Endothelial cell of umbilical vein (primary cell): ENCODE measurements at regions not wholly inside any gene's neighbourhood (a gene's known extent, or its start where the extent isn't known, plus 50 kb on each side); places are given as distances from the start of the nearest gene placed in this dataset.

Experiments used
- BruUV-seq: library from RNA; stranded (reverse); fragments of 400-500 nt; replicated peaks from 2 replicates; lab custom pipeline; 2021; lab: Mats Ljungman, UMichigan
- CTCF ChIA-PET: fragments of 300-600, 350-600 bp; sonication (Branson Sonifier 250); formaldehyde crosslinking; loops from one replicate; lab custom pipeline; 2021; ENCODE audit warnings: antibody characterized with exemption, inconsistent platforms; lab: Charles Lee
- POLR2A ChIA-PET: fragments of 300-600, 350-600 bp; sonication (Branson Sonifier 250); formaldehyde crosslinking; loops from one replicate; lab custom pipeline; 2021; ENCODE audit warnings: antibody characterized with exemption, inconsistent platforms; lab: Charles Lee
- DNase-seq: peaks from one replicate; pipeline ENCODE4 v3.0.0-alpha.2; 2011; ENCODE audit warnings: low read depth, low spot score
- FAIRE-seq: peaks from 2 replicates; lab custom pipeline; 2011; peaks lifted over from hg19 to GRCh38; lab: Jason Lieb, UNC
- H2AFZ ChIP-seq: 2 replicates; pipeline ENCODE4 v1.6.0; 2012; ENCODE audit warnings: low read depth, low read length, control low read depth, inconsistent platforms
- H3K27ac ChIP-seq: 2 replicates; pipeline ENCODE4 v1.5.1; 2011; ENCODE audit warnings: low read depth, mild to moderate bottlenecking, control low read depth, low read length, moderate library complexity; ENCODE audit not compliant: insufficient read depth
- H3K27me3 ChIP-seq, 2 experiments: 2 replicates each; pipeline versions ENCODE4 v1.6.0 to v1.6.1; 2011; ENCODE audit warnings: low read length in 2 of 2, mixed read lengths in 1 of 2; ENCODE audit not compliant: control insufficient read depth in 2 of 2, insufficient read depth in 2 of 2
- H3K36me3 ChIP-seq, 2 experiments: 2 replicates in 1 of 2; 3 replicates in 1 of 2; pipeline ENCODE4 v1.5.1; 2011; ENCODE audit warnings: low read length in 2 of 2, mild to moderate bottlenecking in 1 of 2, moderate library complexity in 1 of 2; ENCODE audit not compliant: control insufficient read depth in 2 of 2, insufficient read depth in 2 of 2; ENCODE audit errors: extremely low read depth in 1 of 2
- H3K4me1 ChIP-seq: 3 replicates; pipeline ENCODE4 v1.5.1; 2011; ENCODE audit warnings: mild to moderate bottlenecking, low read length; ENCODE audit not compliant: control insufficient read depth, insufficient read depth; ENCODE audit errors: extremely low read depth
- H3K4me2 ChIP-seq: 2 replicates; pipeline ENCODE4 v1.6.1; 2011; ENCODE audit warnings: low read length, control low read depth, mixed read lengths; ENCODE audit not compliant: insufficient read depth
- H3K4me3 ChIP-seq, 3 experiments: fragments of 200-600 bp in 1 of 3; sonication (generic), shearing (Covaris generic) in 1 of 3; replicated peaks in 1 of 3; 2 replicates each; pipeline ENCODE4 v1.5.1; 2011 to 2016; ENCODE audit warnings: control low read depth in 3 of 3, low read length in 3 of 3, mild to moderate bottlenecking in 2 of 3, inconsistent platforms in 1 of 3, low read depth in 1 of 3, moderate library complexity in 1 of 3; ENCODE audit not compliant: insufficient read depth in 1 of 3
- H3K79me2 ChIP-seq: 2 replicates; pipeline ENCODE4 v1.6.0; 2012; ENCODE audit warnings: low read length, inconsistent platforms; ENCODE audit not compliant: control insufficient read depth, insufficient read depth
- H3K9ac ChIP-seq: replicated peaks from 2 replicates; pipeline ENCODE3; 2011; ENCODE audit warnings: low read length, control low read depth; ENCODE audit not compliant: insufficient read depth; ENCODE audit errors: extremely low read depth
- H3K9me1 ChIP-seq: replicated peaks from 3 replicates; pipeline ENCODE4 v1.6.0; 2011; ENCODE audit warnings: mild to moderate bottlenecking, low read length; ENCODE audit not compliant: control insufficient read depth, insufficient read depth; ENCODE audit errors: extremely low read depth
- H3K9me3 ChIP-seq: replicated peaks from 2 replicates; pipeline ENCODE4 v1.5.1; 2012; ENCODE audit warnings: low read length, inconsistent platforms; ENCODE audit not compliant: control insufficient read depth, insufficient read depth
- H4K20me1 ChIP-seq: replicated peaks from 2 replicates; pipeline ENCODE3; 2011; ENCODE audit warnings: mild to moderate bottlenecking, low read length; ENCODE audit not compliant: control insufficient read depth, insufficient read depth; ENCODE audit errors: extremely low read depth
- CTCF ChIP-seq, 2 donors: IDR thresholded peaks; 1 replicate in 1 of 2; 2 replicates in 1 of 2; pipeline ENCODE4 v1.5.1; 2011; ENCODE audit warnings: low read length in 2 of 2, mild to moderate bottlenecking in 2 of 2, moderate library complexity in 2 of 2, control low read depth in 1 of 2, inconsistent platforms in 1 of 2, low read depth in 1 of 2; ENCODE audit not compliant: insufficient read depth in 1 of 2; ENCODE audit errors: extremely low read depth in 1 of 2
- EZH2 ChIP-seq: IDR thresholded peaks from 2 replicates; pipeline ENCODE4 v1.6.1; 2012; ENCODE audit warnings: borderline replicate concordance, low read depth, mild to moderate bottlenecking, moderate library complexity, low read length, inconsistent platforms; ENCODE audit not compliant: severe bottlenecking
- FOS ChIP-seq: IDR thresholded peaks from 2 replicates; pipeline ENCODE4 v1.6.1; 2011; ENCODE audit warnings: mild to moderate bottlenecking, low read length, moderate library complexity, borderline replicate concordance; ENCODE audit not compliant: insufficient read depth
- GATA2 ChIP-seq: IDR thresholded peaks from 2 replicates; pipeline ENCODE4 v1.7.0; 2011; ENCODE audit warnings: low read depth, mild to moderate bottlenecking, moderate library complexity, mixed read lengths, low read length; ENCODE audit not compliant: insufficient read length, insufficient read depth
- JUN ChIP-seq: IDR thresholded peaks from 2 replicates; pipeline ENCODE4 v1.6.1; 2011; ENCODE audit warnings: borderline replicate concordance, low read depth; ENCODE audit not compliant: insufficient read length, insufficient read depth
- MAX ChIP-seq: IDR thresholded peaks from 2 replicates; pipeline ENCODE4 v1.6.1; 2011; ENCODE audit not compliant: insufficient read depth, insufficient read length
- MYC ChIP-seq: IDR thresholded peaks from one replicate; pipeline ENCODE4 v1.6.1; 2011; ENCODE audit warnings: mild to moderate bottlenecking, low read depth, low read length
- POLR2A ChIP-seq: IDR thresholded peaks from 2 replicates; pipeline ENCODE4 v1.6.1; 2012; ENCODE audit warnings: low read depth, mild to moderate bottlenecking, control low read depth, low read length
- POLR2AphosphoS5 ChIP-seq: IDR thresholded peaks from 2 replicates; pipeline ENCODE4 v1.6.1; 2012; ENCODE audit warnings: low read depth, mild to moderate bottlenecking, control low read depth, low read length, moderate library complexity; ENCODE audit not compliant: insufficient read depth
- dilution Hi-C: fragments of 300-500 bp; cut with MboI; formaldehyde crosslinking; loops from one replicate; pipeline ENCODE4 v1.15.0; 2019; ENCODE audit warnings: low sequenced_read_pairs; ENCODE audit not compliant: extremely low pct_ligation_motif_present
- intact Hi-C: fragments of 100-400 bp; cut with micrococcal nuclease; formaldehyde crosslinking; loops from one replicate; pipeline ENCODE4 v1.10.0; 2022

- H2AFZ ChIP-seq, result no peak overlapping the region
- intact Hi-C loops (no loop called here), dilution Hi-C loops (no loop called here)
- no peaks in the 10 kb centered on the region for H3K79me2 ChIP-seq
- H3K4me1 ChIP-seq, result no peaks in the 10 kb centered on the region
- H3K9me1 ChIP-seq, result no peaks in the 10 kb centered on the region
- no peak overlapping the region for H3K27ac ChIP-seq
- TF ChIP-seq CTCF (IDR thresholded peaks at IDR 0.05; ENCODE audit: extremely low read depth in 1 of 2, insufficient read depth in 1 of 2, low read depth in 1 of 2, low read length in 2 of 2), result no peak
- no peak for TF ChIP-seq GATA2
- TF ChIP-seq MYC, result no peak
- no peak for TF ChIP-seq MAX
- no peak for TF ChIP-seq FOS
- no peak for TF ChIP-seq POLR2A
- TF ChIP-seq POLR2AphosphoS5, result no peak
- no peak for TF ChIP-seq JUN
- no peak for TF ChIP-seq EZH2
- POLR2A ChIA-PET, result no interaction called here
- CTCF ChIA-PET, result no interaction called here
- H3K27me3 ChIP-seq, result no peaks in the 10 kb centered on the region
- H3K9ac ChIP-seq, result no peak overlapping the region
- no peaks in the 10 kb centered on the region for H4K20me1 ChIP-seq
- H3K36me3 ChIP-seq, result no peaks in the 10 kb centered on the region
- H3K4me2 ChIP-seq, result no peak overlapping the region
- no peak for DNase-seq
- no TSS peak for BruUV-seq
- H3K4me3 ChIP-seq, result no peak overlapping the region
- no peaks in the 10 kb centered on the region for H3K9me3 ChIP-seq
- FAIRE-seq, result no peak
Measured at GRCh38 chr16:64321881-64322280, 800.0 kb downstream of the CDH11 start.
